DOHH2 (cell line): ENCODE measurements at regions not wholly inside any gene's neighbourhood (a gene's known extent, or its start where the extent isn't known, plus 50 kb on each side); places are given as distances from the start of the nearest gene placed in this dataset.
"Not testable (repeated sequence)": the region's sequence is repeated elsewhere in the genome, so short reads cannot be mapped to it uniquely, and the experiment has no call there.

Experiments
- H3F3A ChIP-seq: fragments of 200-600 bp; sonication (generic), shearing (Covaris generic); 2 replicates; pipeline ENCODE4 v1.6.0; 2016; ENCODE audit warnings: antibody characterized with exemption, mild to moderate bottlenecking; ENCODE audit not compliant: control insufficient read depth, insufficient read depth
- H3K27ac ChIP-seq: fragments of 200-600 bp; sonication (generic); 2 replicates; pipeline ENCODE4 v1.5.1; 2014; ENCODE audit warnings: low read depth, mild to moderate bottlenecking, low read length, moderate library complexity
- H3K27me3 ChIP-seq: fragments of 200-600 bp; sonication (generic); 2 replicates; pipeline ENCODE4 v1.6.1; 2014; ENCODE audit warnings: mild to moderate bottlenecking, low read length, mixed read lengths; ENCODE audit not compliant: control insufficient read depth
- H3K36me3 ChIP-seq: fragments of 200-600 bp; sonication (generic); 2 replicates; pipeline ENCODE4 v1.6.1; 2014; ENCODE audit warnings: mild to moderate bottlenecking, low read length, moderate library complexity, mixed read lengths; ENCODE audit not compliant: control insufficient read depth
- H3K4me1 ChIP-seq: fragments of 200-600 bp; sonication (generic); 2 replicates; pipeline ENCODE4 v1.6.1; 2014; ENCODE audit warnings: mild to moderate bottlenecking, low read length, mixed read lengths; ENCODE audit not compliant: control insufficient read depth
- H3K4me2 ChIP-seq: fragments of 200-600 bp; sonication (generic); 2 replicates; pipeline ENCODE4 v1.6.0; 2014; ENCODE audit warnings: mild to moderate bottlenecking, low read length, moderate library complexity
- H3K4me3 ChIP-seq: fragments of 200-600 bp; sonication (generic); 2 replicates; pipeline ENCODE4 v1.5.1; 2014; ENCODE audit warnings: mild to moderate bottlenecking, low read length, mixed read lengths
- H3K79me2 ChIP-seq: fragments of 200-600 bp; sonication (generic); 2 replicates; pipeline ENCODE4 v1.6.1; 2014; ENCODE audit warnings: mild to moderate bottlenecking, low read length, mixed read lengths; ENCODE audit not compliant: control insufficient read depth
- H3K9me2 ChIP-seq: fragments of 200-600 bp; sonication (generic); replicated peaks from 2 replicates; pipeline ENCODE4 v1.6.1; 2014; ENCODE audit warnings: mild to moderate bottlenecking, low read length, mixed read lengths; ENCODE audit not compliant: control insufficient read depth
- H3K9me3 ChIP-seq: fragments of 200-600 bp; sonication (generic); 2 replicates; pipeline ENCODE4 v1.6.1; 2014; ENCODE audit warnings: antibody characterized with exemption, low read length, mixed read lengths; ENCODE audit not compliant: control insufficient read depth, insufficient read depth
- H4K20me1 ChIP-seq: fragments of 200-600 bp; sonication (generic); 2 replicates; pipeline ENCODE4 v1.6.0; 2014; ENCODE audit warnings: low read depth, mild to moderate bottlenecking, antibody characterized with exemption, low read length, moderate library complexity; ENCODE audit not compliant: control insufficient read depth, insufficient read depth
- CTCF ChIP-seq: fragments of 200-600 bp; sonication (generic); IDR thresholded peaks from one replicate; pipeline ENCODE4 v1.5.1; 2014; ENCODE audit warnings: antibody characterized with exemption, mild to moderate bottlenecking, low read depth, low read length; ENCODE audit not compliant: poor library complexity, severe bottlenecking
- EZH2phosphoT487 ChIP-seq: fragments of 200-600 bp; sonication (generic); IDR thresholded peaks from 2 replicates; pipeline ENCODE4 v1.6.1; 2017; ENCODE audit warnings: borderline replicate concordance, mild to moderate bottlenecking, antibody characterized with exemption, low read length, moderate library complexity, mixed read lengths

- Histone ChIP-seq H3K27me3 (no peaks in the 10 kb centered on the region), H3K36me3 (no peaks in the 10 kb centered on the region), H4K20me1 (no peaks in the 10 kb centered on the region), H3F3A (no peaks in the 10 kb centered on the region), H3K4me2 (no peak overlapping the region), H3K4me1 (no peaks in the 10 kb centered on the region), H3K27ac (no peak overlapping the region), H3K9me3 (peaks cover 2% of the 10 kb centered on the region; the same call in 1 of the 2 replicates), H3K9me2 (no peaks in the 10 kb centered on the region), H3K79me2 (no peaks in the 10 kb centered on the region), H3K4me3 (no peak overlapping the region)
- TF ChIP-seq CTCF, result no peak
- TF ChIP-seq EZH2phosphoT487, result no peak
These were observed 216.8 kb upstream of the CXADR start for GRCh38 chr21:17295997-17296396.

- H3K79me2 ChIP-seq, H3K9me2 ChIP-seq, H3F3A ChIP-seq, H3K27ac ChIP-seq, H3K36me3 ChIP-seq, H3K4me2 ChIP-seq, H3K4me3 ChIP-seq, H3K4me1 ChIP-seq, H4K20me1 ChIP-seq, H3K9me3 ChIP-seq, H3K27me3 ChIP-seq: not testable (repeated sequence)
These were observed 213.3 kb upstream of the CXADR start for GRCh38 chr21:17299576-17299975.

- not testable (repeated sequence) for H3K36me3 ChIP-seq, H3F3A ChIP-seq, H3K9me3 ChIP-seq, H3K4me2 ChIP-seq, H3K27ac ChIP-seq, H3K4me3 ChIP-seq, H3K27me3 ChIP-seq, H4K20me1 ChIP-seq, H3K4me1 ChIP-seq, H3K9me2 ChIP-seq, H3K79me2 ChIP-seq
These were observed 185.1 kb upstream of the CXADR start for GRCh38 chr21:17327715-17328114.

- Histone ChIP-seq H3K36me3 (no peaks in the 10 kb centered on the region), H3K9me2 (no peaks in the 10 kb centered on the region), H3K4me2 (no peak overlapping the region), H4K20me1 (no peaks in the 10 kb centered on the region), H3K27ac (no peak overlapping the region), H3K27me3 (no peaks in the 10 kb centered on the region), H3F3A (no peaks in the 10 kb centered on the region), H3K4me1 (no peaks in the 10 kb centered on the region), H3K9me3 (no peaks in the 10 kb centered on the region), H3K4me3 (no peak overlapping the region), H3K79me2 (no peaks in the 10 kb centered on the region)
- TF ChIP-seq CTCF, result no peak
- TF ChIP-seq EZH2phosphoT487, result no peak
These were observed 178.4 kb upstream of the CXADR start for GRCh38 chr21:17334484-17334883.
